HEK293 (cell line): ENCODE measurements at regions not wholly inside any gene's neighbourhood (a gene's known extent, or its start where the extent isn't known, plus 50 kb on each side); places are given as distances from the start of the nearest gene placed in this dataset.

Source experiments
- CTCF ChIA-PET: fragments of 350-600 bp; formaldehyde crosslinking; extraction: SDS; loops from one replicate; lab custom pipeline; 2021; ENCODE audit warnings: antibody characterized with exemption; lab: Yijun Ruan, JAX
- POLR2A ChIA-PET: fragments of 300-600 bp; formaldehyde crosslinking; extraction: SDS; loops from one replicate; lab custom pipeline; 2020; ENCODE audit warnings: antibody characterized with exemption, inconsistent platforms; lab: Yijun Ruan, JAX
- H3K27ac ChIP-seq: fragments of 200-500 bp; sonication (Bioruptor generic); 2 replicates; pipeline ENCODE4 v1.5.1; 2014; ENCODE audit warnings: low read depth, low read length, control low read depth, inconsistent platforms; ENCODE audit errors: extremely low read depth
- H3K36me3 ChIP-seq, 2 experiments: fragments of 200-500 bp in 1 of 2; sonication (Bioruptor generic) in 1 of 2; 1 replicate in 1 of 2; 2 replicates in 1 of 2; pipeline ENCODE4 v1.5.1; 2014 to 2017; ENCODE audit warnings: inconsistent platforms in 2 of 2, low read length in 2 of 2; ENCODE audit not compliant: control insufficient read depth in 2 of 2, insufficient read depth in 1 of 2
- H3K4me1 ChIP-seq: fragments of 200-500 bp; sonication (Bioruptor generic); 2 replicates; pipeline ENCODE4 v1.5.1; 2014; ENCODE audit warnings: mild to moderate bottlenecking, low read length, inconsistent platforms; ENCODE audit not compliant: control insufficient read depth, insufficient read depth
- H3K4me3 ChIP-seq: 2 replicates; pipeline ENCODE4 v1.5.1; 2011; ENCODE audit warnings: low read depth, mild to moderate bottlenecking, control low read depth, low read length, moderate library complexity
- H3K9me3 ChIP-seq: fragments of 200-500 bp; sonication (Bioruptor generic); 2 replicates; pipeline ENCODE4 v1.5.1; 2014; ENCODE audit warnings: low read depth, low read length, inconsistent platforms; ENCODE audit not compliant: control insufficient read depth, insufficient read depth
- FEZF1 ChIP-seq: fragments of 450-650 bp; formaldehyde crosslinking; IDR thresholded peaks from 2 replicates; pipeline ENCODE4 v1.5.1; 2016; ENCODE audit warnings: missing biosample characterization, missing genetic modification characterization
- KLF16 ChIP-seq: fragments of 450-650 bp; formaldehyde crosslinking; IDR thresholded peaks from 2 replicates; pipeline ENCODE4 v1.5.1; 2017; ENCODE audit warnings: missing biosample characterization, missing genetic modification characterization
- OVOL3 ChIP-seq: fragments of 450-650 bp; formaldehyde crosslinking; IDR thresholded peaks from 2 replicates; pipeline ENCODE4 v1.5.1; 2016; ENCODE audit warnings: missing biosample characterization, missing genetic modification characterization
- YY2 ChIP-seq: fragments of 450-650 bp; formaldehyde crosslinking; IDR thresholded peaks from 2 replicates; pipeline ENCODE4 v1.5.1; 2016; ENCODE audit warnings: missing biosample characterization, missing genetic modification characterization
- ZBTB20 ChIP-seq: fragments of 450-650 bp; formaldehyde crosslinking; IDR thresholded peaks from 2 replicates; pipeline ENCODE4 v1.5.1; 2016; ENCODE audit warnings: missing biosample characterization, missing genetic modification characterization
- ZNF133 ChIP-seq: fragments of 450-650 bp; formaldehyde crosslinking; IDR thresholded peaks from 2 replicates; pipeline ENCODE4 v1.5.1; 2016; ENCODE audit warnings: missing biosample characterization, missing genetic modification characterization
- ZNF140 ChIP-seq: fragments of 450-650 bp; formaldehyde crosslinking; IDR thresholded peaks from 2 replicates; pipeline ENCODE4 v1.5.1; 2016; ENCODE audit warnings: missing biosample characterization, missing genetic modification characterization
- ZNF223 ChIP-seq: fragments of 450-650 bp; formaldehyde crosslinking; IDR thresholded peaks from 2 replicates; pipeline ENCODE4 v1.5.1; 2016; ENCODE audit warnings: missing biosample characterization, missing genetic modification characterization
- ZNF248 ChIP-seq: fragments of 450-650 bp; formaldehyde crosslinking; IDR thresholded peaks from 2 replicates; pipeline ENCODE4 v1.5.1; 2017; ENCODE audit warnings: missing biosample characterization, missing genetic modification characterization
- ZNF394 ChIP-seq: fragments of 450-650 bp; formaldehyde crosslinking; IDR thresholded peaks from 2 replicates; pipeline ENCODE4 v1.5.1; 2016; ENCODE audit warnings: missing biosample characterization, missing genetic modification characterization, mild to moderate bottlenecking, moderate library complexity, borderline replicate concordance
- ZNF433 ChIP-seq: fragments of 450-650 bp; formaldehyde crosslinking; IDR thresholded peaks from 2 replicates; pipeline ENCODE4 v1.5.1; 2016; ENCODE audit warnings: missing biosample characterization, missing genetic modification characterization, low read depth
- ZNF548 ChIP-seq: fragments of 450-650 bp; formaldehyde crosslinking; IDR thresholded peaks from 2 replicates; pipeline ENCODE4 v1.5.1; 2016; ENCODE audit warnings: missing biosample characterization, missing genetic modification characterization
- ZNF558 ChIP-seq: fragments of 450-650 bp; formaldehyde crosslinking; IDR thresholded peaks from 2 replicates; pipeline ENCODE4 v1.5.1; 2016; ENCODE audit warnings: missing biosample characterization, missing genetic modification characterization
- ZNF626 ChIP-seq: fragments of 450-650 bp; sonication (Bioruptor Pico); formaldehyde crosslinking; IDR thresholded peaks from 2 replicates; pipeline ENCODE4 v1.5.1; 2018; ENCODE audit warnings: missing biosample characterization, missing genetic modification characterization, inconsistent platforms
- ZNF776 ChIP-seq: fragments of 450-650 bp; formaldehyde crosslinking; IDR thresholded peaks from 2 replicates; pipeline ENCODE4 v1.5.0; 2017; ENCODE audit warnings: missing biosample characterization, missing genetic modification characterization, borderline replicate concordance
- ZNF791 ChIP-seq: fragments of 450-650 bp; formaldehyde crosslinking; IDR thresholded peaks from 2 replicates; pipeline ENCODE4 v1.5.1; 2016; ENCODE audit warnings: missing biosample characterization, missing genetic modification characterization
- TF ChIP-seq, protein P1 (sequence below): fragments of 450-650 bp; formaldehyde crosslinking; IDR thresholded peaks from 2 replicates; pipeline ENCODE4 v1.5.1; 2016; ENCODE audit warnings: missing biosample characterization, missing genetic modification characterization, low read depth
- TF ChIP-seq, protein P2 (sequence below): fragments of 450-650 bp; formaldehyde crosslinking; IDR thresholded peaks from 2 replicates; pipeline ENCODE4 v1.5.1; 2016; ENCODE audit warnings: missing biosample characterization, missing genetic modification characterization, low read depth
- TF ChIP-seq, protein P3 (sequence below): fragments of 450-650 bp; formaldehyde crosslinking; IDR thresholded peaks from 2 replicates; pipeline ENCODE4 v1.5.1; 2016; ENCODE audit warnings: missing biosample characterization, missing genetic modification characterization
- TF ChIP-seq, protein P4 (sequence below): fragments of 450-650 bp; formaldehyde crosslinking; IDR thresholded peaks from 2 replicates; pipeline ENCODE4 v1.5.1; 2016; ENCODE audit warnings: missing biosample characterization, missing genetic modification characterization
- TF ChIP-seq, protein P5 (sequence below): fragments of 450-650 bp; formaldehyde crosslinking; IDR thresholded peaks from 2 replicates; pipeline ENCODE4 v1.5.1; 2017; ENCODE audit warnings: missing biosample characterization, missing genetic modification characterization

DNA sequence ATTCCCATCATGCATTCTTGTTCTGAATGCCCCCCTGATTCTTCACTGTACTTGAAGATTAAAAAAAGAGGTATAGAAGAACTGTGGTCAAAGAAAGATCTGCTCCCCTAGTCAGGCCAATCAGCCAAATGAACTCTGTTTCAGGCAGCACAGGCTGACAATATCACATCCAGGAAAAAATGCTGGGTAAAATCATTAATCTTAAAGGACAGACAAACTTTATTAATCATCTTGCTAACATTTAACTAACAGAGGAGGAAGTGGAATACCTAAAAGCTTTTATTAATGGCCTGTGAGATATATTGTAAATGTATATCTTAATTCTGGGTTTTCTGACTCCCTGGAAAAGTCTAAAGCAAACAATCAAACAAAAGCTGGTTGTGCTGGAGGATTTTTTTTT lies 660.5 kb upstream of the PRMT6 start (continued):
- TF ChIP-seq, protein P1, sequence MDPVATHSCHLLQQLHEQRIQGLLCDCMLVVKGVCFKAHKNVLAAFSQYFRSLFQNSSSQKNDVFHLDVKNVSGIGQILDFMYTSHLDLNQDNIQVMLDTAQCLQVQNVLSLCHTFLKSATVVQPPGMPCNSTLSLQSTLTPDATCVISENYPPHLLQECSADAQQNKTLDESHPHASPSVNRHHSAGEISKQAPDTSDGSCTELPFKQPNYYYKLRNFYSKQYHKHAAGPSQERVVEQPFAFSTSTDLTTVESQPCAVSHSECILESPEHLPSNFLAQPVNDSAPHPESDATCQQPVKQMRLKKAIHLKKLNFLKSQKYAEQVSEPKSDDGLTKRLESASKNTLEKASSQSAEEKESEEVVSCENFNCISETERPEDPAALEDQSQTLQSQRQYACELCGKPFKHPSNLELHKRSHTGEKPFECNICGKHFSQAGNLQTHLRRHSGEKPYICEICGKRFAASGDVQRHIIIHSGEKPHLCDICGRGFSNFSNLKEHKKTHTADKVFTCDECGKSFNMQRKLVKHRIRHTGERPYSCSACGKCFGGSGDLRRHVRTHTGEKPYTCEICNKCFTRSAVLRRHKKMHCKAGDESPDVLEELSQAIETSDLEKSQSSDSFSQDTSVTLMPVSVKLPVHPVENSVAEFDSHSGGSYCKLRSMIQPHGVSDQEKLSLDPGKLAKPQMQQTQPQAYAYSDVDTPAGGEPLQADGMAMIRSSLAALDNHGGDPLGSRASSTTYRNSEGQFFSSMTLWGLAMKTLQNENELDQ: no peak
- TF ChIP-seq ZNF776 (tag by site-specific recombination) (no peak), ZBTB20 (no peak), ZNF394 (tag by site-specific recombination) (no peak), ZNF558 (tag by site-specific recombination) (no peak), ZNF548 (no peak)

DNA sequence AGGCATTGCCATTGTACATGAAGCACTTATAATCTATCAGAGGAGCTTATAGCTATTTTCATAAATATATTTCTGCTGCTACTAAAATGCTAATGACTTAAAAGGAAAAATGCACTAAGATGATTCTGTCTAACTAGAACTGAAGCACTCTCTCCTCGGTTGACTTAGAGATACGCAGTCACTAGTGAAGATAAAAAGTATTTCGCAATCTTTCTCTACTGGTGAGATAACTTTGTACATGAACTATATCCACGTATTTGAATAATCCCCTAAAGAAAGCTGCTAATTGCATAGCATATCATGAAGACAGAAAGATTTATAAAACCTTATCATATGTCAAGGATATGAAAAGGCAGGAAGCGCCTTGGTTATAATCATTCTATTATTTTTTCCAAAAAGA lies 658.1 kb upstream of the PRMT6 start:
- no peak overlapping the region for H3K27ac ChIP-seq
- H3K4me1 ChIP-seq: no peaks in the 10 kb centered on the region
- no peaks in the 10 kb centered on the region for H3K9me3 ChIP-seq
- no peak overlapping the region for H3K4me3 ChIP-seq
- TF ChIP-seq, protein P2, sequence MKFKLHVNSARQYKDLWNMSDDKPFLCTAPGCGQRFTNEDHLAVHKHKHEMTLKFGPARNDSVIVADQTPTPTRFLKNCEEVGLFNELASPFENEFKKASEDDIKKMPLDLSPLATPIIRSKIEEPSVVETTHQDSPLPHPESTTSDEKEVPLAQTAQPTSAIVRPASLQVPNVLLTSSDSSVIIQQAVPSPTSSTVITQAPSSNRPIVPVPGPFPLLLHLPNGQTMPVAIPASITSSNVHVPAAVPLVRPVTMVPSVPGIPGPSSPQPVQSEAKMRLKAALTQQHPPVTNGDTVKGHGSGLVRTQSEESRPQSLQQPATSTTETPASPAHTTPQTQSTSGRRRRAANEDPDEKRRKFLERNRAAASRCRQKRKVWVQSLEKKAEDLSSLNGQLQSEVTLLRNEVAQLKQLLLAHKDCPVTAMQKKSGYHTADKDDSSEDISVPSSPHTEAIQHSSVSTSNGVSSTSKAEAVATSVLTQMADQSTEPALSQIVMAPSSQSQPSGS (tag by site-specific recombination): no peak
- TF ChIP-seq FEZF1: no peak
- TF ChIP-seq ZNF140 (tag by site-specific recombination): no peak
- TF ChIP-seq, protein P3, sequence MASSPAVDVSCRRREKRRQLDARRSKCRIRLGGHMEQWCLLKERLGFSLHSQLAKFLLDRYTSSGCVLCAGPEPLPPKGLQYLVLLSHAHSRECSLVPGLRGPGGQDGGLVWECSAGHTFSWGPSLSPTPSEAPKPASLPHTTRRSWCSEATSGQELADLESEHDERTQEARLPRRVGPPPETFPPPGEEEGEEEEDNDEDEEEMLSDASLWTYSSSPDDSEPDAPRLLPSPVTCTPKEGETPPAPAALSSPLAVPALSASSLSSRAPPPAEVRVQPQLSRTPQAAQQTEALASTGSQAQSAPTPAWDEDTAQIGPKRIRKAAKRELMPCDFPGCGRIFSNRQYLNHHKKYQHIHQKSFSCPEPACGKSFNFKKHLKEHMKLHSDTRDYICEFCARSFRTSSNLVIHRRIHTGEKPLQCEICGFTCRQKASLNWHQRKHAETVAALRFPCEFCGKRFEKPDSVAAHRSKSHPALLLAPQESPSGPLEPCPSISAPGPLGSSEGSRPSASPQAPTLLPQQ (tag by site-specific recombination): no peak
- TF ChIP-seq, protein P4, sequence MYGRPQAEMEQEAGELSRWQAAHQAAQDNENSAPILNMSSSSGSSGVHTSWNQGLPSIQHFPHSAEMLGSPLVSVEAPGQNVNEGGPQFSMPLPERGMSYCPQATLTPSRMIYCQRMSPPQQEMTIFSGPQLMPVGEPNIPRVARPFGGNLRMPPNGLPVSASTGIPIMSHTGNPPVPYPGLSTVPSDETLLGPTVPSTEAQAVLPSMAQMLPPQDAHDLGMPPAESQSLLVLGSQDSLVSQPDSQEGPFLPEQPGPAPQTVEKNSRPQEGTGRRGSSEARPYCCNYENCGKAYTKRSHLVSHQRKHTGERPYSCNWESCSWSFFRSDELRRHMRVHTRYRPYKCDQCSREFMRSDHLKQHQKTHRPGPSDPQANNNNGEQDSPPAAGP: no peak
- TF ChIP-seq ZNF133 (tag by site-specific recombination): no peak
- TF ChIP-seq YY2 (tag by site-specific recombination): no peak
- TF ChIP-seq ZNF791 (tag by site-specific recombination): no peak
- TF ChIP-seq ZNF626 (tag by site-specific recombination): no peak
- no peak for TF ChIP-seq OVOL3 (tag by site-specific recombination)
- TF ChIP-seq ZNF433 (tag by site-specific recombination): no peak
- TF ChIP-seq KLF16 (tag by site-specific recombination): no peak
- no peak for TF ChIP-seq ZNF223
- TF ChIP-seq, protein P5, sequence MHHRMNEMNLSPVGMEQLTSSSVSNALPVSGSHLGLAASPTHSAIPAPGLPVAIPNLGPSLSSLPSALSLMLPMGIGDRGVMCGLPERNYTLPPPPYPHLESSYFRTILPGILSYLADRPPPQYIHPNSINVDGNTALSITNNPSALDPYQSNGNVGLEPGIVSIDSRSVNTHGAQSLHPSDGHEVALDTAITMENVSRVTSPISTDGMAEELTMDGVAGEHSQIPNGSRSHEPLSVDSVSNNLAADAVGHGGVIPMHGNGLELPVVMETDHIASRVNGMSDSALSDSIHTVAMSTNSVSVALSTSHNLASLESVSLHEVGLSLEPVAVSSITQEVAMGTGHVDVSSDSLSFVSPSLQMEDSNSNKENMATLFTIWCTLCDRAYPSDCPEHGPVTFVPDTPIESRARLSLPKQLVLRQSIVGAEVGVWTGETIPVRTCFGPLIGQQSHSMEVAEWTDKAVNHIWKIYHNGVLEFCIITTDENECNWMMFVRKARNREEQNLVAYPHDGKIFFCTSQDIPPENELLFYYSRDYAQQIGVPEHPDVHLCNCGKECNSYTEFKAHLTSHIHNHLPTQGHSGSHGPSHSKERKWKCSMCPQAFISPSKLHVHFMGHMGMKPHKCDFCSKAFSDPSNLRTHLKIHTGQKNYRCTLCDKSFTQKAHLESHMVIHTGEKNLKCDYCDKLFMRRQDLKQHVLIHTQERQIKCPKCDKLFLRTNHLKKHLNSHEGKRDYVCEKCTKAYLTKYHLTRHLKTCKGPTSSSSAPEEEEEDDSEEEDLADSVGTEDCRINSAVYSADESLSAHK: no peak
- no peak for TF ChIP-seq ZNF248
- no peaks in the 10 kb centered on the region for H3K36me3 ChIP-seq
- CTCF ChIA-PET: no interaction called here
- POLR2A ChIA-PET: no interaction called here
